DMS79 (cell line): ENCODE measurements at regions not wholly inside any gene's neighbourhood (a gene's known extent, or its start where the extent isn't known, plus 50 kb on each side); places are given as distances from the start of the nearest gene placed in this dataset.

Experiments
- DNase-seq: peaks from one replicate; lab custom pipeline; 2025; lab: John Stamatoyannopoulos, UW

DNA sequence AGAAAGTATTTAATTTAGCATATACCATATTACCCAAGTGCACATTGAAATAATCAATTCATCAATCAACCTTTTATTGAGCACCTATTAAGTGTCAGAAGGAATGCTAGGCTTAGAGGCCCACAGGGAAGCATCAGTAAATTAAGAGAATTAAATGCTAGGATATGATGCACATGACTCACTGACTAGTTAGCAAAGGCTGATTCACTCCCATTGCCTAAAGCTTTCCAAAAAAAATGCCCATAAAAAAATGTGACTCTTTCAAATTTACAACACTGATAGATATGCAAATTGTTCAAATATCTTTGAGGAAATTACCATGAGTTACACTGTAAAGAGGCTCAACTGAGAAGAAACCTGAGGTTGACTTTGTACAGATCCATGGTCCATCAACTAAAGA is 883.3 kb downstream of the CDH11 start:
- DNase-seq: no peak

DNA sequence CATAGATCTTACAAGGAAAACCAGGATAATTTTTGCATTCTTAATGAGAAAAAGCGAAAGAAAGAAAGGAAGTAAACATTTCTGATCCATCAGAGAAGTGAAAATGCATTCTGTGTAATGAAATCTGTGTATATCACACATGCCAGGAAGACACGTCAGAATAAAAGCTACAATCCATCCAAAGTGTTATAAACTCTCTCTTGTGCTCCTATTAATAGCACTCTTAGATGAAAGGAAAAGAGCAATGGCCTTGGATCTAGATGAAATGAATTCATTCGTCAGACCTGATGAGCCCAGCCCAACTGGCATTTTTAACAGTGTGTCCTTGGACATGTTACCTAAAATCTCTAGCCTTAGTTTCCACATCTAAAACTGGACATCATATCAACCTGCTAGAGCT is 885.5 kb downstream of the CDH11 start:
- DNase-seq: no peak

DNA sequence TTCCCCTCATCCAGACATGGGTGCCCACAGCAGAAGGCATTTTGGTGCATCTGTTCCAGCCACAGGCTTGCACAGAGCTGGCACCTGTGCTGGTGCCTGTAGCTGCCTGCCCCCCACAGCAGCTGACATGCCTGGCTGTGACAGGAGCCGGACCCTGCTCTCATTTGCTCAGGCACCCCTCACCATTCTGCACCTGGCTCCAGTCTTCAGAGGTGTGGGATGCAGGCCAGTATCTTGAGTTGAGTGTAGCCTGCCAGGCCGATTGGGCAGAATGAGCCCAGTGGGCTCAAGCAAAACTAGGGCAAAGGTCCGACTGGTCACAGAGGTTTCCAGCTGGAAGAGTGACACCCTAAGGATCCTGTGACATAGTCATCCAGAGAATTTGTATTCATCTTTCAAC is 887.7 kb downstream of the CDH11 start:
- no peak for DNase-seq

DNA sequence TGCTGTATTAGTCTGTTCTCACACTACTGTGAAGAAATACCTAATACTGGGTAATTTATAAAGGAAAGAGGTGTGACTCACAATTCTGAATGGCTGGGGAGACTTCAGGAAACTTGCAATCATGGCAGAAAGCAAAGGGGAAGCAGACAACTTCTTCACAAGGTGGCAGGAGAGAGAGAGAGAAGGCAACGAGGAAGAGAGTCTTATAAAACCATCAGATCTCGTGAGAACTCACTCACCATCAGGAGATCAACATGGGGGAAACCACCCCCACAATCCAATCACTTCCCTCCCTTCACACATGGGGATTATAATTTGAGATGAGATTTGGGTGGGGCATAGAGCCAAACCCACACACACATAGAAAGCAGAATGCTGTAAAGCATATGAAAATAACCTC is 896.2 kb downstream of the CDH11 start:
- no peak for DNase-seq

DNA sequence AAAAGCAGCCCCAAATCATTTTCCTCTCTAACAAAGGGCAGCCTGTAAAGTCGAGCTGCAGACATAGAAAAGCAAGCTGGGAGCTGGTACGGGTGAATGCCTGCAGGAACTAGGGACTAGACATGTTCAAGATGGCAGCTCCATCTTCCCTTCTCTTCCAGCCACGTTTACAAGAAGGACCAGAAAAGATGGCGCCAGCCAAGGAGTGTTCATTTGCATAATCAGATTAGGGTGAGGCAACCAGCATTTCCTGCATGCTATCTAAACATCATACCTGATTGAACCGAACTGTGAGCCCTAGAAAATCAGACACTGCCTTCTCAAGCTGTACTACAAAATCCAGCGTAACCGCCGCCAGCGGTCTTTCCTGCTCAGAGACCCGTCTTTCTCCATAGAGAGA is 896.8 kb downstream of the CDH11 start:
- DNase-seq: no peak

DNA sequence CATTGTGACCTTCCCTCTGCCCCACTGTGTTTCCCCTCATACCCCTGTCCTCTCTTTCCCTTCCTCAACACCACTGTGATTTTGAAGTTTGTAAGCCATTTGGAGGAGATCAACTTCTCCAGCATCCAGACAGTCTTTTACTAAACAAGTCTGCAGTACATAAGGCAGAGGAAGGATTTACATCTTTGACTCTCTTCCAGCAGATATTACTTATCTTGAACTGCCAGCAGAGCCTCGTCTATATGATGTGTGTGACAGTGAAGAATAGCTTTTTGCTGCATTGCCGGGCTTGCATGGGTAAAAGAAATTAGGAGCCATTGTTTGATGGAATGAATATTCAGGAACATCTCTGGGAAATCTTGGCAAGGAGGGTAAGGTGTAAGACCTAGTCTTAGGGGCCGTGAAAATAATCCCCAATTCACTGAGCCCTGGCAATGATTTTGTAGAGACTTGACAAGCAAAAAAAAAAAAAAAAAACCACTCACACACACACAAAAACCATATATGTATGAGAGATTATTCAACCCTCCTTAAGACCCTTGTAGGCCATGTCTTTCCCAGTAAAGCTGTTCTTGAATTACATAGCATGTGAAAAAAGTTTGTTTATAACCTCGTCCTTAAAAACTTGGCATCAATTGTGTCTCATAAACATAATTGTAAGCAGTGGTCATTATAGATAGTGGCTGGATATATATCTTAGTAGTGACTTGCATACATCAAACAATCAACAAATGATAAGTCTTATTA is 903.9 kb downstream of the CDH11 start:
- no peak for DNase-seq

DNA sequence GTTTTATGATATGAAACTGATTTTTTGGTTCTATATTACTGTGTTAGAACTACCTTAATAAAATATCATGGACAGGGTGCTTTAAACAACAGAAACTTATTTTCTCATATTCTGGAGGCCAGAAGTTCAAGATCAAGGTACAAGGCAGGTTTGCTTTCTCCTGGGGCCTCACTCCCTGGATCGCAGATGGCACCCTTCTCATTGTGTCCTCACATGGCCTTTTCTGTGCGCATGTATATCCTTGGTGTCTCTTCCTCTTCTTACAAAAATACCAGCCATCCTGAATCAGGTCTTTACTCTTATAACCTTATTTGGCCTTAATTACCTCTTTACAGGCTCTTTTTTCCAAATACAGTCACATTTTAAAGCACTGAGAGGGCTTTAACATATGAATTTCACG is 906.1 kb downstream of the CDH11 start:
- DNase-seq: no peak

DNA sequence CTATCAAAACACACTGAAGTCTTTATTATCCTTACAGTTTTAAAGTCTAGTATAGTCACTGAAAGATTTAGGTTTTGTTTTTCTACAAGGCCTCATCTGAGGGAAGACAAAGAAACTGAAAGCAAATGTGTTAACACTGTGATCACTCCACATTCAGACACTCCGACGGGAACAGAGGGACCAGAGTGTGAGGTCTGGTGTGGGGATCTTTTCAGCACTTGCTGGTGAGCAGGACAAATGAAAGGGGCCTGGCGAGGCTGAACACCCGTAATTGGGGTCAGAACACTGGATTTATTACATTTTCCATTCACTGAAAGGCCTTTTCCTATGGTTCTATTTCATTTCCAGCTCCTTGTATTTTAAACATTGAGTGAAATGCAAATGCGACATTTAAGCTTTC is 910.5 kb downstream of the CDH11 start:
- no peak for DNase-seq

DNA sequence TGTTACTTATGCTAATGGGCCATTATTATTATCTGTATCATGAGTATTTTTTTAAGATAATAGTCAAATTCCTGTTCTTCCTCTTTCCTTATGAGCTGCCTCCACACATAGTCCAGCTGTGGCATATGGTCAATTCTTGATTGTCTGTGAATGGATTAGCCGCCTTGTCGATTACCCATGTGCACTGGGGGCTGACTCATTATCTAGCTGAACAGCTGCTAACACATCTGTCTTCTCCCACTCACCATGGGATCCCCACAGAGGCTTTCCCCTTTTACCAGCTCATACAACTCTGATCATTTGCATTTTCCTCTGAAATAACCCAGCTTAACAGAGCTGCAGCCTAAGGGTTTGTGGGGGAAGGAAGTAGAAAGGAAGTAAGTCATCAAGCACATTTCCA is 915.0 kb downstream of the CDH11 start:
- no peak for DNase-seq

DNA sequence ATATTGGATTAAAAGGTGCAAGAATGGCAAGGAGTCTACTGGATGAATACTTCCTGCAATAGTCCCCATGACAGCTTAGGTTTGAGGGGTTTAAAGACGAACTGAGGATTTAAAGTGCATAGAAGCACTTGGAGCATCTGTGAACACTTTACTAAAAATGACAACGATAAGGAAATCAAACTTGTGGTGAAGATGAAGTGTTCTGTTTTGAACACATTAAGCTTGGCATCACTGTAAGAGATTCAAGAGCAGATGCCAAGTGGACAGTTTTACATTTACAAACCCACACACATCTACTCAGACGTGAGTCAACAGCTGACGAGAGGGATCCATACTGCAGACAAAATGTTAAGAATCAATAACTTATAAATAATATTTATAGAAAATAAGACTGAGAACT is 918.7 kb downstream of the CDH11 start:
- no peak for DNase-seq

DNA sequence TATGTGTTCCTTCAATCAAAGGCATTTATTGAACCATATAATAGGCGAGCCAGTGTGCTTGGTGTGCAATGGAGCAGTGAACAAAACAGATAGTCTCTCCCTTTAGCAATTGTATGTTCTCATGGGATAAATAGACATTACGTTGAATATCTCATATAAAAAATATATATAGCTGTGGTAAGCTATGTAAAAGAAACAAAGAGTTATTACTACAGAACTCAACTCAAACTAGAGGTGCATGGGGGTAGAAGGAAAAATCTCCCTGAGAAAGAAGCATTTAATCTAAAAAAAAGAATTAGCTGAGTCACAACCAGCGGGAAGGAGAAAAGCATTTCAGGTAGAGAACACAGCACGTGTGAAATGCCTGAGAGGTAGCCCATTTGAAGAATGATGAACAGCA is 919.3 kb downstream of the CDH11 start:
- no peak for DNase-seq

DNA sequence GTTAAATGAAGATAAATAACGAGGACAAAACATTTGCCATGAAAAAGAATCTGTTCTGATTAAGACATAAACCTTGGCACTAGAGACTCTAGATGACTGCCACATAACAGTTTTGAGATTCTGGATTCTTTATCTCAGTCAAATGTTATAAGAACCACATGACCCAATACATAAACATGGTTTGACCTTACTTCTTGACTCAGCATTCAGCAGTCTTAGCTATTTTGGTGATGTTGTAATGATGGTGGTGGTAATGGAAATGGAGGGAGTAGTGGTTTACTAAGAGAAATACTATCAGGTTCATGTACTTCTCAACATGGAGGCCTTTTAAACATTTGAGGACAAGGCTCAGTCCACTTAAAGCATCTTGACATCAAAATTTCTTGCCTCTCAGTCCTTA is 925.4 kb downstream of the CDH11 start:
- no peak for DNase-seq

DNA sequence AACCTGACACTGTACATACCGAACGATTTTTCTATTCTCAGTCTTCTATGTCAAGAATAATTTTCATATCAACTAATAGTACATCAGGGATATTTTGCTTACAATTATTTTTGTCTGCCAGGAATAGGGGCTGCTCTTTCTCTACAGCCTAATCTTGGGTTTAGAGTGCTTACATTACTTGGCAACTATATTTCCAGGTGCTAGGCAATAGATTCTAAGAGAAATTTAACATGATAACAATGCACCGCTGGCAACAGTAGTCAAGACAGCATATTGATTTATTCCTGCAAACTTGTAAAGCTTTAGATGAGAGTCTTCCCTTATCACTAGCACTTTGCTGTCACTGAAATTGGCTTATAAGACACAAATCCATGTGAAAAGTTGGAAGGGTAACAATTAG is 935.9 kb downstream of the CDH11 start:
- no peak for DNase-seq

DNA sequence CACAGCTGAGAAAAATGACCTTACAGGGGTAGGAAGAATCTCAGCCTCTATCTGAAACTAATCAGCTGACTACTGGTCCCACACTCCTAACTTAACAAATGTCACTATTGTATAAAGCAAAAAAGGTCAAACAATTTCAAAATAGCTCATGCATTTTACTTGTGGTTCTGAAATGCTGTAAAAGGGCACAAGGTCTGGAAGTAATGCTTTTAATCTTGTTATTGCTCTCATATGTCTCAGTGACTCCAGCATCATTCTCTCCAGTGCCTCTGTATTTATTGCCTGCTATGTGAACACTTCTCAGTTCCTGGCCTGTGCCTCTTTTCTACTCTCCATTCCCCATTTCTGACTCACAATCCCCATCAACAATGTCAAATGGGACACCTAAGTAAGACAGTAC is 937.7 kb downstream of the CDH11 start:
- no peak for DNase-seq

DNA sequence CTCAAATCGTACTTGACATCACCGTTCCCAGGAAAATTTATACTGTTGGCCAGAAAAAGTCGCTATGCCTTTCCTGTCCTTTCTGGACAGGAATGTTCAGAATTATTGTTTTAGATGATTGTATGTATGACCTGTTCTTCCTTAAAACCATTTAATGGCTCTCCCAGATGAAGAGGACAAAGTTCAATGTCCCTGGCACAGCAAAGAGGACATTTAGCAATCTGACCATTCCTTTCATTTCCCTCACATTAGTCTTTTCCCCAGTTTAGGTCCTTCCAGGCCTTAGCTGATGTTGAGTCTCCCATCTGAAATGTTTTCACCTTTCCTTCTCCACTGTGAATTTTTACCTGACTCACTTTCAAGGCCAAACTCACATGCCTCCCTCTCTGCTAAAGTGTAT is 938.9 kb downstream of the CDH11 start:
- no peak for DNase-seq

DNA sequence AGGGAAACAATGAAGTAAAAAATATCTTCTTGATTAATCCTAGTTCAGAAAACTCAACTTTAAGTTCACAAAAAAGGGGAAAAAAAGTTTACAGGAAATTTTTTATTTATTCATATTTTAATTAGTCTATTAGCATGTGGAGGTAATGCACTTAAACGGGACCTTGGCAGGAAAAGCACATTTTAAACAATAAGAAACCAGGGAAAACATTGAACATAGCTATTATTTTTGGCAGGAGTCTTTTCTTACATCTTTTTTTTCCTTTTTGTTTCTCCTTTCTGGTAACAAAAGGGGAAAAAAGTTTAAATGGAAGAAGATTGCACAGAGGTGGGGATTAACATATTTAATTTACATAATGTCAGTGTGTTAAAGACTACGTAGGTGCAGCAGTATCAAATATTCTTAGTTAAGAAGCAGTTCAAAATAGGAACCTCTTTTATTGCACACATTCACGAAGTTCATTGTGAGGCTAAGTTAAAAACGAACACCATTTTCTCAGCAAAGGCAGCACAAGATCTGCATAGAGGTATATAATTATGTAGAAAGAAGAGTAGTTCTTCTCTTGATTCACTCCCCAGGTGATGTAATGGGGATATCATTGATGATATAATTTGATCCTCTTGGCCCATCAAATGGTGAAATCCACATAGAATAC is 940.5 kb downstream of the CDH11 start:
- no peak for DNase-seq

DNA sequence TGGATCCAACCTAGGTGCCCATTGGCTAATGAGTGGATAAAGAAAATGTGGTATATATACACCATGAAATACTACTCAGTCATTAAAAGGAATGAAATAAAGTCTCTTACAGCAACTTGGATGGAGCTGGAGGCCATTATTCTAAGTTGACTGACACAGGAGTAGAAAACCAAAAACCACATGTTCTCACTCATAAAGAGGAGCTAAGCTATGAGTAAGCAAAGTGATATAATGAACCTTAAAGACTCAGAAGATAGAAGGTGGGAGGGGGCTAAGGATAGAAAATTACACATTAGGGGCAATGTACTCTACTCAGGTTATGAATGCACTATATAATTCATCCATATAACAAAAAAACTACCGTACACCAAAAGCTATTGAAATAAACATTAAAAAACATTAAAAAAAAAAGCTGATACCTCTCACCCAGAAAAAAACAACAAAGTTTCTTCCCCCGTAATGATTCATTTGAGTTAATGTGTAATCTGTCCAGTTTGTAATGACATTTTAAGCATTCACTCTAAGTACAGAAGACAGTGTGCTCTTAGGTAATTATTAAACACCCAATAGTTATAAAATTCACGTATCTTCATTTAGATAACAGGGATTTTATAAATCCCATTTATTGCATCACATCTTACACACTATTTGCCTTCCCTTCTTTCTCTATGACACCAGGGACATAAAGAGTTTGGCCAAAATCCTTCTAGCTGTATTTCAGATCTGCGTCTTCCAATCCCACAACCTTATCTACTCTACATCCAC is 941.5 kb downstream of the CDH11 start:
- no peak for DNase-seq

DNA sequence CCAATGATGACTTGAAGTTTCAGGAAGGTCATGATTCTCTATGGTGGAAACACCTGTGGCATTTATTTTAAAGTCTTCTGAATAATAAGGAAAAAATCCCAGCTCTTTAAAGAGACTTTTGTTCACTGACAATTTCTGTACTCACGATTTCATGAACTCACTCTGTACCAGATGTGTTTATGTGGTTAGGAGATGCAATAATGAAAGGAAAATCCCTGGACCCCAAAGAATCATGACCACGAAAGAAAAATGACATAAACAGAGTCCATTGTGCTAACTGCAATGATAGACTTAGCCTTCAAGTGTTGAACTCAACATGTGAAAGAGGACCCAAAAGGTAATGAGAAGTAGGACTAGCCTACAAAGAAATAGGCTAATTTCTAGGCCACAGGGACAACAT is 947.5 kb downstream of the CDH11 start:
- DNase-seq: no peak

DNA sequence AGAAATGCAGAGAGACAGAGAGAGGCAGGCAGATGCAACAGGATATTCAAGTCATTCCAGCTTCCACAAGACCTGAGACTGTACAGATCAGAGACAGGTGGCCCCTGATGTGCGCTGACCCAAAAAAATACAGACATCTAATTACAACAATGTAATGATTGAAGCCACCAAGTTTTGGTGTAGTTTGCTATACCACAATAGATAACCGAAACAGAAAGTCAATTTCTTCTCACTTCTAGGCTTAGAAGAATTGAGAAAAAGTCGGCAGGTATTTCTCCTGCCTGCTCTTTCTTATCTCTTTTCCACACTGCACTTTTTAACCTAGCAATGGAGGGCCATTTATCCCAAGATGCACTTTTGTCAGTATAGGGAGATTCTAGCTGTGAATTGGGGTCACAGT is 949.2 kb downstream of the CDH11 start:
- DNase-seq: no peak

DNA sequence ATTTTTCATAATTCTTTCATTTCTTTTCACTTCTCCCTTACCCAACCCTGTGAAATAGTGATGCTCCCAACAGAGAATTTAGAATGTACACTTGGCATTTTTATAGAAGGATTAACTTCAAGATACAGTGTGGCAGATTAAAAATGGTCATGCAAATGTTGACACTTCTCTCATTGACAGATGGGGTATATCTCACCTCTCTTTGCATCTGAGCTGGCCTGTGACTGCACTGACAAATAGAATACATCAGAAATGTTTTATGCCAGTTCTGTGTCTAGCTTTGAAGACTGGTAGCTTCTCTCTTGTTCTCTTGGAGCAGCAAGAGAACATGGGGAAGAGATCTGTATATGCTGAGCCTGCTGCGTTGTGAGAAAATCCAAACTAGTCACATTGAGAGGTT is 949.6 kb downstream of the CDH11 start:
- DNase-seq: no peak

DNA sequence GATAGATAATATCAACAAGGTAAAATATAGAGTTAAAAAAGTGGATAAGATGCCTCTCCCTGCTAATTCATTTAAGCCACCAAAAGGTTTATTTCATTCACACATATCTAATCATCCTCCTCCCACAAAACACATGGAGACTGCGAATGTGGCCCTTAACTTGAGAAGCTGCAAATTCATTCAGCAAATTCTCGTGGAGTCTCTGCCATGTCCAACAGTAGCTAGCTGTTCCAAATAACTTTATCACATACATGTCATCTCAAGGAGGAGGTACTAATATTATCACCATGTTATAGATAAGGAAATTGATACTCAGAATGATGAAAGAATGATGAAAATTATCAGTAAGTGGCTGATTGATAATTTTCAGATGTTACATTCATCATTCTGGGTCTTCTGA is 950.2 kb downstream of the CDH11 start:
- DNase-seq: no peak

DNA sequence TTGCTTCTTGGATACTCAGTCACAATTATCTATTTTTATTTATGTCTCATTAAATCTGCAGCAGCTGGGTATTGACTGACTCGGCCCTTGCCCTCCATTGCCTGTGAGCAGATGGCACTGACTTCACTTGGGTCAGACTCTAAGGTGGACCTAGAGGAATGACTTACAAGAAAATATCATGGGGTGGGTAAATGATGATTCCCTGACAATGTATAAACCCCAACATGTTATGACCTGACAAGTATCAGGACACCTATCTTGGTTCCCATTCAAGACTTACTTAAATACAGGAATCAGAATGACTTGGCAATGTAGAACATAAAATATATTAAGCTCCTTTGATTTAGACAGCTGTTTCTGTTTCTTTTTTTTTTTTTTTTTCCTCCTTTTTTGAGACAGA is 953.5 kb downstream of the CDH11 start:
- no peak for DNase-seq

DNA sequence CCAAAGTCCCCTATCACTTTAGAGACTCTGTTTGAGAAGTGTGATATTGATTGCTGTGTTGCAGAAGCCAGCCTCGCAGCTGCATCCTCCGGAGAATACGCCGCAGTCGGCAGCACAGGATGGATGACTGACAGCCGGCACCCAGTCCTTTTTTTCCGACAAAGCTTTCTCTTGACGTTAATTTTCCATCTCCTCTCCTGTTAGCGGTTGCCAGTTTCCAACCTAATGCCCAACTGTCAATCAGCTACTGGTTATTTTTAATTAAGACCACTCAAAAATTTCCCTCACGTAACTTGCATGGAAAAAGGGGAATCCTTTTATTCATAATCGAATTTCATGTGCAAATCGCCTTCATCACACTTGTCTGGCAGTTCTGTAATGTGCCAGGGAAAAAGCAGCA is 953.9 kb downstream of the CDH11 start:
- DNase-seq: no peak
